ENCODE measurements at regions not wholly inside any gene's neighbourhood (a gene's known extent, or its start where the extent isn't known, plus 50 kb on each side); places are given as distances from the start of the nearest gene placed in this dataset.

- H3K4me1 Mint-ChIP-seq, result peaks cover 4% of the 10 kb centered on the region
- TF ChIP-seq CTCF (IDR thresholded peaks at IDR 0.05), result no peak
- Histone ChIP-seq H3K27me3 (ENCODE audit: control insufficient read depth in 2 of 2, insufficient read depth in 2 of 2, low read length in 2 of 2) (no peaks in the 10 kb centered on the region), H3K4me1 (ENCODE audit: control insufficient read depth in 1 of 2, insufficient read depth in 2 of 2, low read length in 2 of 2) (no peaks in the 10 kb centered on the region), H3K9me3 (replicated peaks in 1 of 2; ENCODE audit: control insufficient read depth in 1 of 2, insufficient read depth in 1 of 2, low read length in 2 of 2) (no peaks in the 10 kb centered on the region), H3K4me2 (replicated peaks; ENCODE audit: extremely low read depth, low read length, poor library complexity, severe bottlenecking) (no peak overlapping the region), H3K79me2 (ENCODE audit: insufficient read depth, low read length) (no peaks in the 10 kb centered on the region), H3K4me3 (replicated peaks in 1 of 3; ENCODE audit: low read depth in 2 of 3, low read length in 3 of 3) (no peak overlapping the region), H3K9ac (ENCODE audit: insufficient read depth, low read length, poor library complexity, severe bottlenecking) (no peak overlapping the region), H4K20me1 (ENCODE audit: insufficient read depth, low read length) (no peaks in the 10 kb centered on the region), H3K27ac (ENCODE audit: low read depth in 1 of 2, low read length in 2 of 2) (no peak overlapping the region), H2AFZ (ENCODE audit: insufficient read depth, low read depth, low read length, poor library complexity, severe bottlenecking) (no peak overlapping the region), H3K36me3 (replicated peaks in 1 of 2; ENCODE audit: control insufficient read depth in 1 of 2, insufficient read depth in 2 of 2, low read length in 2 of 2) (no peaks in the 10 kb centered on the region)
- no peaks in the 10 kb centered on the region for H3K27me3 Mint-ChIP-seq (ENCODE audit: low read depth in 3 of 3)
- no peaks in the 10 kb centered on the region for H3K36me3 Mint-ChIP-seq
- H3K27ac Mint-ChIP-seq, result no peak overlapping the region
- intact Hi-C loops (cut with micrococcal nuclease), result no loop called here
- no peak overlapping the region for H3K4me3 Mint-ChIP-seq
- peaks cover 0 to 2% (median 1%) of the 10 kb centered on the region in 7 donors for H3K9me3 Mint-ChIP-seq
- DNase-seq, result no peak
- 97% methylated on average over 6 of the region's 8 CpGs for WGBS (ENCODE audit: insufficient coverage)
Measured at GRCh38 chr18:55880617-55881016, 292.6 kb upstream of the TCF4 start.

DNA sequence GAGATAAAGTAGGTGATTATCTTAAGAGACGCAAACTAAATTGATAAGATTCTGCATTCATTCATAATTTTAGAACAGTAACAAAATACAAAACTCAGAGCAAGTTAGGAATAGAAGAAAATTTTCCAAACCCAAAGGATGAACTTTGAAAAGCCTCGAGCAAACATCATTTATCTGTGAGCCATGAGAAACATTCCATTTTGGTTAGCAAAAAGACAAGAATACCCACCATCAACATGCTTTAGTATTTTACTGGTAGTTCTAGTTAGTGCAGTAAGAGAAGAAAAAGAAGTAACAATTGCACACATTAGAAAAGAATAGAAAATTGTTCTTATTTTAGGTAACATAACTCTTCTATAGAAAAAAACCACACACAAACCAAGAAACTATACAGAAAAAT lies 291.3 kb upstream of the TCF4 start:
- WGBS (ENCODE audit: insufficient coverage), result no CpG with 5 or more reads among the region's 2 CpGs
- H3K4me3 Mint-ChIP-seq, result no peak overlapping the region
- intact Hi-C loops (cut with micrococcal nuclease), result no loop called here

More for the DNA sequence above, 291.3 kb upstream of the TCF4 start:
- Histone ChIP-seq H3K9ac (ENCODE audit: insufficient read depth, low read length, poor library complexity, severe bottlenecking) (no peak overlapping the region), H3K79me2 (ENCODE audit: insufficient read depth, low read length) (no peaks in the 10 kb centered on the region), H3K27me3 (ENCODE audit: control insufficient read depth in 2 of 2, insufficient read depth in 2 of 2, low read length in 2 of 2) (no peaks in the 10 kb centered on the region), H3K4me1 (ENCODE audit: control insufficient read depth in 1 of 2, insufficient read depth in 2 of 2, low read length in 2 of 2) (no peaks in the 10 kb centered on the region), H3K9me3 (replicated peaks in 1 of 2; ENCODE audit: control insufficient read depth in 1 of 2, insufficient read depth in 1 of 2, low read length in 2 of 2) (no peaks in the 10 kb centered on the region), H4K20me1 (ENCODE audit: insufficient read depth, low read length) (no peaks in the 10 kb centered on the region), H3K27ac (ENCODE audit: low read depth in 1 of 2, low read length in 2 of 2) (no peak overlapping the region), H3K4me2 (replicated peaks; ENCODE audit: extremely low read depth, low read length, poor library complexity, severe bottlenecking) (no peak overlapping the region), H3K4me3 (replicated peaks in 1 of 3; ENCODE audit: low read depth in 2 of 3, low read length in 3 of 3) (no peak overlapping the region), H2AFZ (ENCODE audit: insufficient read depth, low read depth, low read length, poor library complexity, severe bottlenecking) (no peak overlapping the region), H3K36me3 (replicated peaks in 1 of 2; ENCODE audit: control insufficient read depth in 1 of 2, insufficient read depth in 2 of 2, low read length in 2 of 2) (no peaks in the 10 kb centered on the region)
- Mint-ChIP-seq H3K27me3 (ENCODE audit: low read depth in 3 of 3) (peaks cover 0 to 1% (median 0%) of the 10 kb centered on the region in 3 donors), H3K27ac (no peak overlapping the region), H3K9me3 (peaks cover 0 to 4% (median 2%) of the 10 kb centered on the region in 7 donors), H3K4me1 (peaks cover 4% of the 10 kb centered on the region), H3K36me3 (no peaks in the 10 kb centered on the region)
- TF ChIP-seq CTCF (IDR thresholded peaks at IDR 0.05), result no peak
- DNase-seq, result no peak
